HCT116 (cell line): ENCODE measurements at regions not wholly inside any gene's neighbourhood (a gene's known extent, or its start where the extent isn't known, plus 50 kb on each side); places are given as distances from the start of the nearest gene placed in this dataset.

Experiments used
- ATAC-seq: fragments of 200-7000 bp; cut with Tn5 transposase; 2 replicates; pipeline ENCODE4 v1.9.1; 2020; ENCODE audit warnings: mild to moderate bottlenecking, moderate library complexity
- BruUV-seq: library from RNA; stranded (reverse); fragments of 400-500 nt; replicated peaks from 2 replicates; lab custom pipeline; 2021; lab: Mats Ljungman, UMichigan
- CTCF ChIA-PET: fragments of 300-600 bp; sonication (Branson Sonifier 250); formaldehyde crosslinking; loops from one replicate; lab custom pipeline; 2021; ENCODE audit warnings: antibody characterized with exemption; lab: Charles Lee
- POLR2A ChIA-PET: fragments of 300-600, 350-600 bp; sonication (Branson Sonifier 250); formaldehyde crosslinking; loops from one replicate; lab custom pipeline; 2021; ENCODE audit warnings: antibody characterized with exemption; lab: Charles Lee
- RAD21 ChIA-PET, 2 experiments: fragments of 300-600 bp; sonication (Branson Sonifier 250); formaldehyde crosslinking; loops; one replicate each; lab custom pipeline; 2023; ENCODE audit warnings: low total read pairs in 2 of 2; ENCODE audit not compliant: uncharacterized antibody in 2 of 2, unreplicated experiment in 2 of 2, low non-redundant PET in 1 of 2; lab: Charles Lee
- DNase-seq: peaks from one replicate; pipeline ENCODE4 v3.0.0-alpha.2; 2010; ENCODE audit warnings: low read depth, low spot score
- H2AFZ ChIP-seq: fragments of 200-600 bp; shearing (Covaris generic), sonication (generic); 2 replicates; pipeline ENCODE4 v1.6.1; 2017; ENCODE audit warnings: low read depth, mixed run types, mixed read lengths, antibody characterized with exemption, low read length; ENCODE audit not compliant: poor library complexity, severe bottlenecking
- H3K27ac ChIP-seq: 2 replicates; pipeline ENCODE4 v1.5.1; 2012; ENCODE audit warnings: low read depth, low read length
- H3K27me3 ChIP-seq: fragments of 200-600 bp; sonication (generic); 2 replicates; pipeline ENCODE4 v1.6.1; 2016; ENCODE audit warnings: mixed run types, low read length, mixed read lengths; ENCODE audit not compliant: insufficient read depth
- H3K36me3 ChIP-seq, 2 experiments: fragments of 200-500 bp in 1 of 2; fragments of 200-600 bp in 1 of 2; sonication (Bioruptor generic) in 1 of 2; sonication (generic) in 1 of 2; 2 replicates each; pipeline versions ENCODE4 v1.5.1 to v1.6.1; 2014 to 2016; ENCODE audit warnings: low read length in 2 of 2, inconsistent platforms in 1 of 2, mixed read lengths in 1 of 2, mixed run types in 1 of 2; ENCODE audit not compliant: insufficient read depth in 2 of 2, control insufficient read depth in 1 of 2
- H3K4me1 ChIP-seq, 2 experiments: fragments of 200-600 bp in 1 of 2; sonication (generic) in 1 of 2; 2 replicates each; pipeline versions ENCODE4 v1.5.1 to v1.6.1; 2012 to 2017; ENCODE audit warnings: low read length in 2 of 2, inconsistent platforms in 1 of 2, mild to moderate bottlenecking in 1 of 2, mixed read lengths in 1 of 2, mixed run types in 1 of 2, moderate library complexity in 1 of 2; ENCODE audit not compliant: insufficient read depth in 2 of 2, control insufficient read depth in 1 of 2
- H3K4me2 ChIP-seq: fragments of 200-600 bp; sonication (generic); 2 replicates; pipeline ENCODE4 v1.6.1; 2017; ENCODE audit warnings: mixed run types, low read length, mixed read lengths
- H3K4me3 ChIP-seq, 2 experiments: fragments of 200-600 bp in 1 of 2; sonication (generic) in 1 of 2; replicated peaks in 1 of 2; 2 replicates each; pipeline ENCODE4 v1.5.1; 2011 to 2016; ENCODE audit warnings: low read length in 2 of 2, control low read depth in 1 of 2, low read depth in 1 of 2, mild to moderate bottlenecking in 1 of 2, mixed read lengths in 1 of 2, mixed run types in 1 of 2
- H3K79me2 ChIP-seq: fragments of 200-600 bp; sonication (generic); 2 replicates; pipeline ENCODE4 v1.6.1; 2017; ENCODE audit warnings: mild to moderate bottlenecking, mixed run types, low read length, moderate library complexity, mixed read lengths; ENCODE audit not compliant: insufficient read depth
- H3K9ac ChIP-seq: fragments of 200-600 bp; sonication (generic); 2 replicates; pipeline ENCODE4 v1.6.1; 2016; ENCODE audit warnings: low read length, mixed read lengths
- H3K9me2 ChIP-seq: fragments of 200-600 bp; sonication (generic), shearing (Covaris generic); 2 replicates; pipeline ENCODE4 v1.6.1; 2017; ENCODE audit warnings: mixed run types, mild to moderate bottlenecking, moderate library complexity; ENCODE audit not compliant: insufficient read depth
- H3K9me3 ChIP-seq, 2 experiments: fragments of 200-500 bp in 1 of 2; fragments of 200-600 bp in 1 of 2; sonication (Bioruptor generic) in 1 of 2; sonication (generic) in 1 of 2; 2 replicates each; pipeline ENCODE4 v1.6.1; 2014 to 2017; ENCODE audit warnings: low read length in 2 of 2, mixed read lengths in 2 of 2, inconsistent platforms in 1 of 2, low read depth in 1 of 2, mild to moderate bottlenecking in 1 of 2, mixed run types in 1 of 2, moderate library complexity in 1 of 2; ENCODE audit not compliant: control insufficient read depth in 1 of 2, insufficient read depth in 1 of 2
- H4K20me1 ChIP-seq: fragments of 200-600 bp; sonication (generic), shearing (Covaris generic); 2 replicates; pipeline ENCODE4 v1.6.1; 2017; ENCODE audit warnings: mixed run types, mild to moderate bottlenecking, moderate library complexity; ENCODE audit not compliant: insufficient read depth
- CBX3 ChIP-seq: IDR thresholded peaks from 2 replicates; pipeline ENCODE4 v1.6.1; 2012; ENCODE audit warnings: low read depth
- ELF1 ChIP-seq: IDR thresholded peaks from 2 replicates; pipeline ENCODE4 v1.6.1; 2012; ENCODE audit warnings: low read depth, borderline replicate concordance
- FOSL1 ChIP-seq: IDR thresholded peaks from 2 replicates; pipeline ENCODE4 v1.6.1; 2012; ENCODE audit warnings: low read depth
- JUND ChIP-seq: IDR thresholded peaks from 2 replicates; pipeline ENCODE4 v1.6.1; 2012
- RAD21 ChIP-seq: IDR thresholded peaks from 2 replicates; pipeline ENCODE4 v1.6.1; 2012; ENCODE audit warnings: low read depth, mild to moderate bottlenecking
- SRF ChIP-seq: IDR thresholded peaks from 2 replicates; pipeline ENCODE4 v1.6.1; 2012; ENCODE audit warnings: low read depth
- TCF7L2 ChIP-seq: IDR thresholded peaks from 2 replicates; pipeline ENCODE4 v1.7.0; 2011; ENCODE audit warnings: borderline replicate concordance, inconsistent platforms; ENCODE audit not compliant: insufficient read depth, insufficient read length; ENCODE audit errors: extremely low read depth
- ZFX ChIP-seq: fragments of 450-650 bp; IDR thresholded peaks from 2 replicates; pipeline ENCODE4 v1.6.1; 2017
- ZNF274 ChIP-seq: fragments of 200-500 bp; sonication (Bioruptor generic); IDR thresholded peaks from 2 replicates; pipeline ENCODE4 v1.6.1; 2014; ENCODE audit warnings: mild to moderate bottlenecking, low read depth, low read length, inconsistent platforms
- intact Hi-C: fragments of 100-400 bp; cut with micrococcal nuclease; formaldehyde crosslinking; loops from 2 replicates; pipeline ENCODE4 v1.10.0; 2022
- TF ChIP-seq, protein P1 (sequence below): IDR thresholded peaks from 2 replicates; pipeline ENCODE4 v1.6.1; 2012; ENCODE audit warnings: low read depth
- TF ChIP-seq, protein P2 (sequence below): IDR thresholded peaks from 2 replicates; pipeline ENCODE4 v1.6.1; 2012
- TF ChIP-seq, protein P3 (sequence below): IDR thresholded peaks from 2 replicates; pipeline ENCODE4 v1.6.1; 2012
- TF ChIP-seq, protein P4 (sequence below): IDR thresholded peaks from 2 replicates; pipeline ENCODE4 v1.6.1; 2011; ENCODE audit warnings: mild to moderate bottlenecking, low read length, moderate library complexity; ENCODE audit not compliant: insufficient replicate concordance; ENCODE audit errors: extremely low read depth

DNA sequence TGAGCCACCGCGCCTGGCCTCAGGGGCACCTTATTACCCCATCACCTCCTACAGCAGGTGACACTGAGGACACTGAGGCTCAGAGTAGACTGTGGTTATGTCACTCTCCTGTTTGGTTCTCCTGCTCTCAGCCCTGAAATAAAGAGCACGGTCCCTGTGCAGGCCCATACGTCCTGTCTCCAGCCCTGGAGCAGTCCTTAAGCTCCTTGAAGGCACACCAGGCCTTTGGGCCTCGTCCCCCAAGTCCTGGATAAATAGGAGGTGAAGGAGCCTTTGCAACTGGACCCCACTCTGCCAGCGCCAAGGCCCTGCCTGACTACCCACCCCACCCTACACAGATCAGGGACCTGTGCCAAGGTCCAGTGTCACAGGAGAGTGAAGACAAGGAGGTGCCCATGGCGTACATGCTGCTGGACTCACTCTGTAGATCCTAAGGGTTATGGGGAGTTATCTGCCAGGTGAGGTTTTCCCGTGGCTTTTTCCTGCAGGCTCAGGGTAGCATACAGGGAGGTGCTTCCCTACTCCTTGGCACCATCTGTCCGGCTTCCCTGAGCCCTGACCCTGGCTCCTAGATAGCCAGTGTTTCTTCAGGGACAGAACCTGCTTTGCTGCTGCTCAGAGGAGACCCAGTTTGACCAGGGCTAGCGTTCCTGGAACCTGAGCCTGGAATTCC, 253.2 kb downstream of the SEC14L1 start (continued):
- TF ChIP-seq, protein P1, sequence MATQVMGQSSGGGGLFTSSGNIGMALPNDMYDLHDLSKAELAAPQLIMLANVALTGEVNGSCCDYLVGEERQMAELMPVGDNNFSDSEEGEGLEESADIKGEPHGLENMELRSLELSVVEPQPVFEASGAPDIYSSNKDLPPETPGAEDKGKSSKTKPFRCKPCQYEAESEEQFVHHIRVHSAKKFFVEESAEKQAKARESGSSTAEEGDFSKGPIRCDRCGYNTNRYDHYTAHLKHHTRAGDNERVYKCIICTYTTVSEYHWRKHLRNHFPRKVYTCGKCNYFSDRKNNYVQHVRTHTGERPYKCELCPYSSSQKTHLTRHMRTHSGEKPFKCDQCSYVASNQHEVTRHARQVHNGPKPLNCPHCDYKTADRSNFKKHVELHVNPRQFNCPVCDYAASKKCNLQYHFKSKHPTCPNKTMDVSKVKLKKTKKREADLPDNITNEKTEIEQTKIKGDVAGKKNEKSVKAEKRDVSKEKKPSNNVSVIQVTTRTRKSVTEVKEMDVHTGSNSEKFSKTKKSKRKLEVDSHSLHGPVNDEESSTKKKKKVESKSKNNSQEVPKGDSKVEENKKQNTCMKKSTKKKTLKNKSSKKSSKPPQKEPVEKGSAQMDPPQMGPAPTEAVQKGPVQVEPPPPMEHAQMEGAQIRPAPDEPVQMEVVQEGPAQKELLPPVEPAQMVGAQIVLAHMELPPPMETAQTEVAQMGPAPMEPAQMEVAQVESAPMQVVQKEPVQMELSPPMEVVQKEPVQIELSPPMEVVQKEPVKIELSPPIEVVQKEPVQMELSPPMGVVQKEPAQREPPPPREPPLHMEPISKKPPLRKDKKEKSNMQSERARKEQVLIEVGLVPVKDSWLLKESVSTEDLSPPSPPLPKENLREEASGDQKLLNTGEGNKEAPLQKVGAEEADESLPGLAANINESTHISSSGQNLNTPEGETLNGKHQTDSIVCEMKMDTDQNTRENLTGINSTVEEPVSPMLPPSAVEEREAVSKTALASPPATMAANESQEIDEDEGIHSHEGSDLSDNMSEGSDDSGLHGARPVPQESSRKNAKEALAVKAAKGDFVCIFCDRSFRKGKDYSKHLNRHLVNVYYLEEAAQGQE = no peak
- TF ChIP-seq TCF7L2 = no peak
- TF ChIP-seq, protein P2, sequence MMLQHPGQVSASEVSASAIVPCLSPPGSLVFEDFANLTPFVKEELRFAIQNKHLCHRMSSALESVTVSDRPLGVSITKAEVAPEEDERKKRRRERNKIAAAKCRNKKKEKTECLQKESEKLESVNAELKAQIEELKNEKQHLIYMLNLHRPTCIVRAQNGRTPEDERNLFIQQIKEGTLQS = no peak

DNA sequence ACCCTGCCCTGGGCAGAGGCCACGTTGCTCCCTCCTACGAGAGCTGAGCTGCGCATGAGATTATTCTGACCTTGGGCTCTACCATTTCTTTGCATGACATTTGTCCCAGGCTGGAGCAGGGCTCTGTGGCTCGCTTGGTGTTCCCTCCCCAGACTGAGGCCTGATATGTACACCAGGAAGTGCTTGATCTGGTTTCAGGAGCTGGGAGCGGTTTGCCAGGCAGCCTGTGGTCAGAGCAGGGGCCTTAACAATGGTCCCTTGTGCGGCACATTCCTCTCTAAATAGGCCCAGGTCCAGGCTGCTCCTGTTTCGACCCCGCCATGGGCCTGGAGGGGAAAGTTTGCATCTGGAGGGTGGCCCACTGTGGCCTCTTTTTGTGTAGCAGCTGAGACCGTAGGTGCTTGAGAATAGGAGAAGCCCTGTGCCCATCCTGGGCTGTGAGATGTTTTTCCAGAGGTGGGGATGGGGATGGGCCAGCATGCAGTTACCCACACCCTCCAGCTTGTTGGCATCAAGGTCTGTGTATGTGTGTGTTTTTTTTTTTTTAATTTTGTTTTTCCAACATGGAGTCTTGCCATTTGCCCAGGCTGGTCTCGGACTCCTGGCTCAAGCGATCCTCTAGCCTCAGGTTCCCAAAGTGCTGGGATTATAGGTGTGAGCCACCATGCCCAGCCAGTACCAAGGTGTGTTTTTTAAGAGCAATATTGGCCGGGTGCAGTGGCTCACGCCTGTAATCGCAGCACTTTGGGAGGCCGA, 253.9 kb downstream of the SEC14L1 start:
- peak; percentile 19 for DNase-seq
- peaks cover 88% of the 10 kb centered on the region for H3K79me2 ChIP-seq
- no peak overlapping the region for H2AFZ ChIP-seq
- H3K9me2 ChIP-seq = no peaks in the 10 kb centered on the region
- no peaks in the 10 kb centered on the region for H3K36me3 ChIP-seq
- no peaks in the 10 kb centered on the region for H3K9me3 ChIP-seq
- peaks cover 4% of the 10 kb centered on the region; the same call in 1 of the 2 replicates for H4K20me1 ChIP-seq
- H3K4me2 ChIP-seq = 0 out of 2 replicates have a peak overlapping the region, but pooled peaks have one; percentile 15
- ChIA-PET POLR2A (no interaction called here), CTCF (no interaction called here), RAD21 (no interaction called here)
- H3K4me1 ChIP-seq = peaks cover 27 to 41% of the 10 kb centered on the region in 2 experiments; a peak in 3 of 4 replicates
- intact Hi-C loops = no loop called here
- H3K9ac ChIP-seq = no peak overlapping the region
- H3K27me3 ChIP-seq = no peaks in the 10 kb centered on the region
- no peak overlapping the region for H3K4me3 ChIP-seq
- no TSS peak for BruUV-seq
- peak overlapping the region; percentile 16 for H3K27ac ChIP-seq
- ATAC-seq = peak; percentile 67
- TF ChIP-seq SRF (no peak), RAD21 (no peak), TCF7L2 (no peak), JUND (no peak), ZFX (no peak), ZNF274 (no peak), FOSL1 (no peak), ELF1 (no peak), CBX3 (no peak)
- TF ChIP-seq, protein P1 = no peak
- TF ChIP-seq, protein P3, sequence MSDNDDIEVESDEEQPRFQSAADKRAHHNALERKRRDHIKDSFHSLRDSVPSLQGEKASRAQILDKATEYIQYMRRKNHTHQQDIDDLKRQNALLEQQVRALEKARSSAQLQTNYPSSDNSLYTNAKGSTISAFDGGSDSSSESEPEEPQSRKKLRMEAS = no peak
- TF ChIP-seq, protein P4, sequence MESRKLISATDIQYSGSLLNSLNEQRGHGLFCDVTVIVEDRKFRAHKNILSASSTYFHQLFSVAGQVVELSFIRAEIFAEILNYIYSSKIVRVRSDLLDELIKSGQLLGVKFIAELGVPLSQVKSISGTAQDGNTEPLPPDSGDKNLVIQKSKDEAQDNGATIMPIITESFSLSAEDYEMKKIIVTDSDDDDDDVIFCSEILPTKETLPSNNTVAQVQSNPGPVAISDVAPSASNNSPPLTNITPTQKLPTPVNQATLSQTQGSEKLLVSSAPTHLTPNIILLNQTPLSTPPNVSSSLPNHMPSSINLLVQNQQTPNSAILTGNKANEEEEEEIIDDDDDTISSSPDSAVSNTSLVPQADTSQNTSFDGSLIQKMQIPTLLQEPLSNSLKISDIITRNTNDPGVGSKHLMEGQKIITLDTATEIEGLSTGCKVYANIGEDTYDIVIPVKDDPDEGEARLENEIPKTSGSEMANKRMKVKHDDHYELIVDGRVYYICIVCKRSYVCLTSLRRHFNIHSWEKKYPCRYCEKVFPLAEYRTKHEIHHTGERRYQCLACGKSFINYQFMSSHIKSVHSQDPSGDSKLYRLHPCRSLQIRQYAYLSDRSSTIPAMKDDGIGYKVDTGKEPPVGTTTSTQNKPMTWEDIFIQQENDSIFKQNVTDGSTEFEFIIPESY = no peak
